HG03108 (cell line): ENCODE measurements at regions not wholly inside any gene's neighbourhood (a gene's known extent, or its start where the extent isn't known, plus 50 kb on each side); places are given as distances from the start of the nearest gene placed in this dataset.
"Not testable (repeated sequence)": the region's sequence is repeated elsewhere in the genome, so short reads cannot be mapped to it uniquely, and the experiment has no call there.

Experiments used
- ATAC-seq: cut with Tn5 transposase; IDR thresholded peaks from one replicate; pipeline ENCODE4 v1.9.1; 2021; ENCODE audit warnings: moderate library complexity; ENCODE audit not compliant: unreplicated experiment

- no peak for ATAC-seq
Measured at GRCh38 chr4:126465341-126465740, 1150.6 kb downstream of the FAT4 start.

- ATAC-seq = no peak
Measured at GRCh38 chr4:126466848-126467247, 1152.1 kb downstream of the FAT4 start.

- no peak for ATAC-seq
Measured at GRCh38 chr4:126468144-126468543, 1153.4 kb downstream of the FAT4 start.

- no peak for ATAC-seq
Measured at GRCh38 chr4:126470862-126471261, 1156.1 kb downstream of the FAT4 start.

GRCh38 chr4:126475730-126476129 lies 1157.0 kb upstream of the INTU start:
- no peak for ATAC-seq

GRCh38 chr4:126479709-126480108 lies 1153.0 kb upstream of the INTU start:
- ATAC-seq = no peak

- no peak for ATAC-seq
Measured at GRCh38 chr4:126482311-126482710, 1150.4 kb upstream of the INTU start.

- ATAC-seq = no peak
Measured at GRCh38 chr4:126486377-126486776, 1146.4 kb upstream of the INTU start.

GRCh38 chr4:126489826-126490463 lies 1142.8 kb upstream of the INTU start:
- no peak for ATAC-seq

GRCh38 chr4:126495163-126495752 lies 1137.5 kb upstream of the INTU start:
- ATAC-seq = no peak

GRCh38 chr4:126512979-126513378 lies 1119.8 kb upstream of the INTU start:
- no peak for ATAC-seq

GRCh38 chr4:126513596-126513995 lies 1119.2 kb upstream of the INTU start:
- ATAC-seq = no peak

- no peak for ATAC-seq
Measured at GRCh38 chr4:126520731-126521130, 1112.0 kb upstream of the INTU start.

- ATAC-seq = not testable (repeated sequence)
Measured at GRCh38 chr4:126525400-126525799, 1107.4 kb upstream of the INTU start.

- no peak for ATAC-seq
Measured at GRCh38 chr4:126526335-126526734, 1106.4 kb upstream of the INTU start.

- no peak for ATAC-seq
Measured at GRCh38 chr4:126529997-126530396, 1102.8 kb upstream of the INTU start.

- ATAC-seq = no peak
Measured at GRCh38 chr4:126530996-126531585, 1101.7 kb upstream of the INTU start.

- ATAC-seq = no peak
Measured at GRCh38 chr4:126532527-126532926, 1100.2 kb upstream of the INTU start.

GRCh38 chr4:126533146-126533805 lies 1099.5 kb upstream of the INTU start:
- ATAC-seq = no peak

- no peak for ATAC-seq
Measured at GRCh38 chr4:126539771-126540170, 1093.0 kb upstream of the INTU start.

- ATAC-seq = no peak
Measured at GRCh38 chr4:126541820-126542219, 1090.9 kb upstream of the INTU start.

- ATAC-seq = no peak
Measured at GRCh38 chr4:126544276-126544675, 1088.5 kb upstream of the INTU start.
